Posterior vena cava (tissue), 2 donors: ENCODE measurements at regions not wholly inside any gene's neighbourhood (a gene's known extent, or its start where the extent isn't known, plus 50 kb on each side); places are given as distances from the start of the nearest gene placed in this dataset.
"Not testable (repeated sequence)": the region's sequence is repeated elsewhere in the genome, so short reads cannot be mapped to it uniquely, and the experiment has no call there.

Experiments used
- DNase-seq: peaks from one replicate; pipeline ENCODE4 v3.0.0-alpha.2; 2020; ENCODE audit warnings: low spot score
- intact Hi-C, 2 donors: fragments of 100-400 bp; cut with DNase I; formaldehyde crosslinking; loops; one replicate each; pipeline versions ENCODE4 v1.14.1 to v1.14.2; 2022 to 2023
- donor health status: DM: yes; HTN: yes; CAD: no.
- donor health status: DM: yes; HTN: yes; CAD: no.

DNA sequence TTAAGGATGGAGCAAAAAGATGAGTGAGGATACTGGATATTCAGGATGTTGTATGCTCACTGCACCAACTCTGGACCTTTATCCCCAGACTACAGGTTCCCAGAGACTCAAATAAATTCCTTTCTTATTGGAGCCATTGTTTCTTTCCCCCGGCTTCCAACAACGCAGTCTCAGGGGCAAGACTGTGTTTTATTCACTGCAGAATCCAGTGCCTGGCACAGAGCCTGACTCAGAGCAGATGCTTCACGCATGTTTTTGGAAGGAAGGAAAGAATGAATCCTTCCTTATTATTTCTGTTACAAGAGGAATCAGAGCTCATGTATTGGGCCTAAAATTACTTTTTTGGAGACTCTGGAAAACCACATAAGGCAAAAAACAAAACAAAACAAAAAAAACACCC lies 96.0 kb upstream of the VGLL4 start:
- intact Hi-C loops: no loop called here
- peak; percentile 55 for DNase-seq

DNA sequence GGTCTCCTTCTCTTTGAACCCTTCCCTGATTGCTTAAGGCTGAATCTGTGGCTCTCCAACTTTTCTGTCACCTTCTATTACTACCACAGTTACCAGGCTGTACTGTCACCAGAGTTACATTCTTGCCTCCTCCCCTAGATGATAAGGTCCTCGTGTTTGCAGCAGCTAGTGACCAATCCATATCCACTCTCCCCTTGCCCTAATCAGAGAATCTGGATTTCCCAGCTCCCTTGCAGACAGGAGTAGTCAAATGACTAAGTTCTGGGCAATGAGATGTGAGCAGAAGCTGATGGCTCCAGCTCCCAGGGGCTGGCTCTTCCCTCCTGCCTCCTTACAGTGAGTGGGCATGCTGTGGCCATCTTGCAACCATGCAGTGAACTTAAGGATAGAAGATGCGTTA lies 95.4 kb upstream of the VGLL4 start:
- peak; percentile 23 for DNase-seq
- intact Hi-C loops: no loop called here

DNA sequence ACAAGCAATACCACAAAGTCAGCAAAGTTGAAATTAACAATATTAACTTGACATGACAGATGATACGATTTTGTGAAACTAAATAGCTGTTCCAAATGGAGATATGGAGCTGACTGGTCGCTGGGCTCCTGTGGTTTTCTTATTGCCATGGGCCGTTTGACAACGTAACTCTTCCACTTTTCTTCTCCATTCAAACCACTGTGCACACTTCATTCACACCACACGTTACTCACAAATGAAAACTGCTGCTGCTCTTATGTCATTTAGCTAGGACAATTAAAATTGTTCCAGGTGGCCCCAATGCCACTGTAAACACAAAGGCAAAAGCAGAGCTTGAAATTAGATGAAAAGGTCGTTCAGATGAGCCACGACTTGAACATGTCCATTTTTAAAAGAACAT lies 94.0 kb upstream of the VGLL4 start:
- DNase-seq: no peak
- intact Hi-C loops: no loop called here

DNA sequence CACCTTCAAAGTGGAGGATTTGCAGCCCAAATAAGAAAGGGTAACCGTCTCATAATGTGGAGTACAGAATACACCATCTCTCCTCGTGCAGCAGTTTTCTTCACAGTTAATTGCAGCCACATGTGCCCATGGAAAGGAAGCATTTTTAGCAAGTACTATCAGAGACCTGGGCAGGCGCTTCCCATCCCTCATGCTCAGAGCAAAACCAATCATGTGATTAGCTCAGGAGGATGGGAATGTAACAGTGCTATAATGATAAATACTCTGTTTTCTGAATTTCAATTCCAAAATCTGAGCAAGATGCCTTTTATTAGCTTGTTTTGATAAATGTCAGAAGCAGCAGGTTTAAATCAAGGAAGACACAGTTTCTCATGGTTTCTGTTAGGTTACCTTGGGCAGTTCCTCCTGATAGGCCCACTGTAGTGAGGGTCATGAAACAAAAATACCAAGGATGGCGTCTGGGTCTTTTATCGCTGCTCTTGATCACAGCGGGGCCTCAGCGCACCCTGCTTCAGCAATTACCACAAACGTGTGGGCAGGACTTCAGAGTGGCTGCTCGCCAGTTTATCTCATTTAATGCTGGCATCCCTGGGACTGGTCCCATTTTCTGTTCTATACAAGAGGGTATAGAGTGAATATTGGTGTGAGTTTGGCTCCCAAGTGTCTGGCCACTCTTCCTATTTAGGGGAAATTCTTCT lies 92.6 kb upstream of the VGLL4 start:
- intact Hi-C loops: no loop called here
- peak; percentile 53 for DNase-seq

DNA sequence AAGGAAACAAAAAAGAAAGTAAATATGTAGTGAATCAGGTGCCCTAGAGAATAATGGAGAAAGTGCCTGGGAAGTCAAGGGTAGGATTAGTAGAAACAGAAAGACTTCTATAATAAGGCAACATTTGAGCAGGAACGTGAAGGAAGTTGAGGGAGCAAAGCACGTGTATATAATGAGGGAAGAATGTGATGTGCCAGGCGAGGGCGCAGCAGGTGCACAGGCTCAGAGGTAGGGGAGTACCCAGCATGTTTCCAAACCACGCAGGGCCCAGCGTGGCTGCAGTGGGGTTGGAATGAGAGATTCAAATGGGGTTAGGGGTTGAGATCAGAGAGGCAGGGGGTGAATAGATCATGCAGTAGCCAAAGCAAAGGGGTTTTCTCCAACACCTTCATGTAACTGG lies 91.9 kb upstream of the VGLL4 start:
- DNase-seq: peak; percentile 60
- intact Hi-C loops: no loop called here

DNA sequence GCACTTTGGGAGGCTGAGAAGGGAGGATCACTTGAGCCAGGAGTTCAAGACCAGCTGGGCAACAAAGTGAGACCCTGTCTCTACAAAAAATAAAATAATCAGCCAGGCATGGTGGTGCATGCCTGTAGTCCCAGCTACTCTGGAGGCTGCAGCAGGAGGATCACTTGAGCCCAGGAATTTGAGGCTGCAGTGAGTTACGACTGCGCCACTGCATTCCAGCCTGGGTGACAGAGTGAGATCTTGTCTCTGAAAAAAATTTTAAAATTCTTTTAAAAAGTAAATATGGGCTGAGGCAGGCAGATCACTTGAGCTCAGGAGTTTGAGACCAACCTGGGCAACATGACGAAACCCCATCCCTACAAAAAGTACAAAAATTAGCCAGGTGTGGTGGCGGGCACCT lies 91.4 kb upstream of the VGLL4 start:
- DNase-seq: peak; percentile 26
- intact Hi-C loops: not testable (repeated sequence)

DNA sequence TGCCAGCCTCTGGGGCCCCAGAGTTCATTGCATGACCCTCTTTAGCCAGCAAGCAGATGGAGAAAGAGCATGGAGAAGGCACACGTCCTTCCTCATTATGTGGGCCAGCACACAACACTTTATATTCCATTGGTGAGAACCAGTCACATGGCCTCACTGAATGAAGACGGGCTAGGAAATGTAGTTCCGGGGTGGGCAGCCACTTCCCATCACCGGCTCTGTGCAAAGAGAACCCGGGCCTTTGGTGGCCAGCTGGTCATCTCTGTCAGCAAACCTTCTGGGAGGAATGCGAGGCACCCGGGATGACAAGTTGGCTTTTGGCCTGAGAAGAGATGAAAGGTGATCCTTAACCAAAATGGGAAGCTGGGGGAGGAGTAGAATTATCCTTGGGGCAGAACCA lies 90.2 kb upstream of the VGLL4 start:
- intact Hi-C loops: no loop called here
- peak; percentile 54 for DNase-seq

DNA sequence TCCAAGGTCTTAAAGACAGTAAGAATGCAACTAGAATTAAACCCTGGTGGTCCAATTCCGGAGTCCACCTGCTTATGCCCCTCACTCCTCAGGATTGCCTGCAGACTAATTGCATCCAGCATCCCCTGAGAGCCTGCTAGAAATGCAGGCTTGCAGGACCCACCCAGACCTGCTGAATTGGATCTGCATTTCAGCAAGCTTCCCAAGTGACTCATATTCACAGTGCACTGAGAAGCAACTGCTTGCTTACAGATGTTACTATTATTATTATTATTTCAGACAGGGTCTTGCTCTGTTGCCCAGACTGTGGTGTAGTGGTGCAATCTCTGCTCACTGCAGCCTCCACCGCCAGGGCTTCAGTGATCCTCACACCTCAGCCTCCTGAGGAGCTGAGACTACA lies 83.5 kb upstream of the VGLL4 start:
- intact Hi-C loops: no loop called here
- DNase-seq: peak; percentile 12

DNA sequence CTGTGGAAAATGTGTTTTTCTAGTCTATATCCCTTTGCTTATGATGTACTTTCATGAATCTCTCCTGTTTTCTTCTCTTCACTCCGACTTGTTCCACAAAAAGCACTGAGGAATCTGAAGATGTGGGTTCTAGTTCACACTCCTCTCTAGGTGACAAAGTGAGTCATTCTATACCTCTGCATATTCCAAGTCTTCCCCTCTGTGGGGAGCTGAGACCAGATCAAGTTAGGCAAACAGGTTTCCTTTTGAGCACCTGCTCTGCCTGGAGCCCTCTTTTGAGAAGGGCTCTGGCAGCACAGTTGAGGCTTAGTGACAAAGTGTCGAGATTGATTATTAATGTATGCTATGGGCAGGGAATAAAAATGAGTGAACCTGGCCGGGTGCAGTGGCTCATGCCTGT lies 82.4 kb upstream of the VGLL4 start:
- DNase-seq: peak; percentile 7
- intact Hi-C loops: no loop called here

DNA sequence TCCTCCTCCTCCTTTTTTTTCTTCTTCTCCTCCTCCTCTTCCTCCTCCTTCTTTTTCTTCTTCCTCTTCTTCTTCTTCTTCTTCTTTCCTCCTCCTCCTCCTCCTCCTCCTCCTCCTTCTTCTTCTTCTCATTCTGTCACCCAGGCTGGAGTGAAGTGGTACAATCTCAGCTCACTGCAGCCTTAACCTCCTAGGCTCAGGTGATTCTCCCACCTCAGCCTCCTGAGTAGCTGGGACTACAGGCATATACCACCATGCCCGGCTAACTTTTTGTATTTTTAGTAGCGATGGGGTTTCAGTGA lies 81.6 kb upstream of the VGLL4 start:
- DNase-seq, intact Hi-C loops: not testable (repeated sequence)

DNA sequence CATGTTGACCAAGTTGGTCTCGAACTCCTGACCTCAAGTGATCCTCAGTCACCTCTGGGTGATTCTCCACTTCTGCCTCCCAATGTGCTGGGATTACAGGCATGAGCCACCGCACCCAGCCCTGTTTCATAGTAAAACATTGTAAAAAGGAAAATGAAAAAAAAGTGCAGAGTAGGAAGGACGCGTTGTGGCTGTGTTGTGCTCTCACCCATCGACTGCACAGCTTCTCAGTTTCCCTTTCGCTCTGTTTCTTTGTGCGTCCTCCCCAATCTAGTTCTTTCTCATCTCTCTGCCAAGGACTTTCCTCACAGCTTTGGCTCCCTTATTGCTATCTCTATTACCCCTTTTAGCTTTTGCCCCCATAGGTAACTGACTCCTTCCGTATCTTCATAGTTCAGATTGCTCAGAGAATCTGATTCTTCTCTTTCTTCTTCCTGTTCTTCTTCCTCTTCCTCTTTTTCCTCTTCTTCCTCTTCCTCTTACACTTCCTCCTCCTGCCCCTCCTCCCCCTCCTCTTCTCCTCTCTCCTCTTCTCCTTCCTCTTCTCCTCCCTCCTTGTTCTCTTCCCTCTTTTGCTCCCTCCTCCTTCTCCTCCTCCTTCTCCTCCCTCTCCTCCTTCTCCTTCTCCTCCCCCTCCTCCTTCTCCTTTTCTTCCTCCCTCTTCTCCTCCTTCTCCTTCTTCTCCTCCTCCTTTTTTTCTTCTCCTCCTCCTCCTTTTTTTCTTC lies 81.1 kb upstream of the VGLL4 start:
- DNase-seq: peak; percentile 14
- intact Hi-C loops: no loop called here

DNA sequence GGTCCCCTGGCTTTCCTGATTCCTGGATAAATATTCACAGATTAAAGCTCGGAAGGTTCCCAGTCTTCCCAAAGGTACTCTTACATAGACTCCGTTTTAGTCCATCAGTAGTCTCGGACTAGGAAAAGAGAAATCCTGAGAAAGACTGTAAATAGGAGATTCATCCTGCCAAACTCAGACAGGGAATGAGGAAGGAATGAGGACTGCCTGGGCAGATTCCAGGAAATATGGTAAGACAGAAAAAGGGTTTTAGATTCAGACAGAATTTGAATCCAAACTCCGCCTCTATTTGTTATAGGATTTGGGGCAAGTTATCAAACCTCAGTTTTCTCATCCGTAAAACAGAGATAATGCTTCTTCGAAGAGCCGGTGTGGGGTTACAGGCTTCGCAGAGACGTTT lies 77.8 kb upstream of the VGLL4 start:
- intact Hi-C loops: no loop called here

DNA sequence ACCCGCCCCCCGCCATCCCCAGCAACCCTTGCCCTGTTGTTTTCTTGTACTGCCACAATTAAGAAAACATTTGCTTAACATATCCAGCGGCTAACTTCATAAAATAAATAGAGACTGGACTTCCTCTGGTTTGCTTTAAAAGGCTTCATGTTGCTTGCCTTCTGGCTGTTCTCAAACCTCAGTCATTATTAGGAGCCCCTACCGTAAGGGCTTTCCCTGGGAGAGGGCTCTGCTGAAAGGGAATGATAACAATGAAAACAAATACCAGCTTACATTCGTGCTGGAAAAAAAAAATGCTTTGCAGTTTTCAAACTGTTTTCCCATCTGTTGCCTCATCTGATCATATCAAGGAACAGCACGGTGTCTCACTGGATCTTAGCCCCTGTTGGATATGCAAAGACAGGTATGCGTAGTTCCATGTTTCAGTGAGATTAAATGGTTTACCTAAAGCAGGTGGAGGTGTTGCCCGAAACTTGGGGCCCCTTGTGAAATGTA lies 77.2 kb upstream of the VGLL4 start:
- intact Hi-C loops: no loop called here
- DNase-seq: no peak

More for the DNA sequence above, 77.8 kb upstream of the VGLL4 start:
- no peak for DNase-seq

DNA sequence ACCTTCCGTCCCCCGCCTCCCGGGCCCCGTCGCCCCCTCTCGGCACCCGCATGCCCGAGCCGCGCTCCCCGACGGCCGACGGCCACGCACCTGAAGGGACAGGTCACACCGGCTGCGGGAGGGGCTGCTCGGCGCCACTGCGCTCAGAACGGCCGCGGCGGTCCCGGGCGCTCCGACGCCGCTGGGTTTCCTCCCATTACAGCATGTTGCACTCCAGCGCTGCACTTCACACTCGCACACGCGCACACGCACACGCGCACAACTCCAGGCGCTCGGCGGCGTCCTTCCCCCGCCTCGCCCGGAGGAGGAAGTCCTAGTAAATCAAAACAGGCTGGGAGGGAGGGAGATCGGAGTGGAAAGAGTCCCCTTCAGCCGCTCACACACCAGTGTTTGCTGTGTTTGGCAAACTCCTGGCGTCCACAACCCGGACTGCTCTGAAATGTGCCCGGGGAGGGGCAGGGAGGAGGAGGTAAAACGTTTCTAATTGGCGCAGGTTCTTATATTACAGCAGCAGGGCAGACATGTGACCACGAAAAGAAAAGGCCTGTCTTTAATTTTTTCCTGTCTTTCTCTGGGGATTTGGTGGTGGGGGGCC lies 76.7 kb upstream of the VGLL4 start:
- intact Hi-C loops: no loop called here
- DNase-seq: peak; percentile 89

DNA sequence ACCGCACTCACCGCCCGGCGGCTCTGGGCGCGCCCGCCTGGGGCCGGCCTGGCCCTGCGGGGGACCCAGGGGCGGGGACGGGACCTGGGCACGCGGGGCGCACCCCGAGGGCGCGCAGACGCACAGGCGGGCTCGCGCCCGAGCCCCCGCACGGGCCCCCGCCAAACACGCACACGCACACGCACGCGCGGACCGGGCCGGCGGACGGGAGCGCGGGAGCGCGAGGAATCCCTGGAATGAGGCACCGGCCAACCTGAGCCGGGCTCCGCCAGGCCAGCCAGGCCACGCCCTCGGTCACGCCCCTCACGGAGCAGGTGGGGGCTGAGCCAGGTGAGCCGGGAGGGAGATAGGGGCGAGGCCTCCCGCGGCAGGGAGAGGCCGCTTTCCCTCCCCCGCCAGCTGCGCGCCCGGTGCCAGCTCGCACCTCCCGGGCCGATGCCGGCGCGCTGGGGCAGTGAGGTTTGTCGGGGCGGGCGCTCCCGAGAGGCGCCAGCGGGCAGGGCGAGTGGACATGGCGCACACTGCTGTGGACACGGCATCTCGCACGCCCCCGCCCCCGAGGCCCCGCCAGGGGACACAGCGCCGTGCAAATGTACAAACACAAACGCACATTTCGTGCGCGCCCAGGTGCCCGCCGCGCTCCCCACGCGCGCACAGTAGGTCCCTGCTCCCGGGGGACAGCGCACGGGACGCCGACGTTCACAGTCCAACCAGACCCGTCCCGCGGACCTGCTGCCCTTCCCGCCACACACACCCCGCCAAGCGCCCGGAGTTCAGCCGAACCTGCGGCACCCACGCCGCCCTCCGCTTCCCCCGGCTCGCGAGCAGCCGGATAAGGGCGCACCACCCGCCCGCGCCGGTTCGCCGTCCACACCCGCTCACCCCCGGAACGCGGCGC lies 75.9 kb upstream of the VGLL4 start:
- intact Hi-C loops: no loop called here
- peak; percentile 86 for DNase-seq

DNA sequence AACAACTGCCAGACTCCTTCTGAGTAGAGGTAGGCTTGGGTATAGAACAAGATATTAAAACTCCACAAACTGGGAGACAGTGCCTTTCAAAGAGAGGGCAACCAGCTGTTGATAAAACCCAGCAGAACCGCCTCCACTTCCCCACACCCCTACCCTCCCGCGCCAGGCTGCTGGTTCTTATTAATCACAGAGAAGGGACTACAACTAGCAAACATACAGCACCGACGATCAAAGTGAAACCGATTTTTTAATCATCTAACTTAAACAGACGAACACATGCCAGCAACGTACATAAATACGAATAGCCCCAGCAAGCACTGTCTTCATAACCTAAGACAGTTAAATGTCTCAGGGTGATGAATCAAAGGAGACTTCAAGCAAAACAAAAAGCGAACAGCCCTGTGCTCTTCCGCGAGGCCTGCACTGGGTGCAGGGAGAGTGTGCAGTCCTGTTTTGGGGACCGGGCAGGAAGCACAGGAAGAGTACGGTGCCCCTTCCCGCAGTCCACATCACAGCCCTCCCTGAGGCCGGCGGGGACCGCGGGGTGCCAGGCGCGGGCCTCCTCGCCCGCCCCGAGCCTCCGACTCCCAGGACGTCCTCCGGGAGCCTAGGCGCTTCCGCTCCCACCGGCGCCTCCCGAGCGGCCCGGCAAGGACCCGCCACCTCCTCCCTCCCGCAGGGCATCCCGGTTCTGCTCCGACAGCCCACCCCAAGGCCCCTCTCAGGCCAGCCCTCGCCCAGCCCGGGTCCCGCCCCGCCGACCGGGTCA lies 75.1 kb upstream of the VGLL4 start:
- intact Hi-C loops: no loop called here
- DNase-seq: peak; percentile 86

DNA sequence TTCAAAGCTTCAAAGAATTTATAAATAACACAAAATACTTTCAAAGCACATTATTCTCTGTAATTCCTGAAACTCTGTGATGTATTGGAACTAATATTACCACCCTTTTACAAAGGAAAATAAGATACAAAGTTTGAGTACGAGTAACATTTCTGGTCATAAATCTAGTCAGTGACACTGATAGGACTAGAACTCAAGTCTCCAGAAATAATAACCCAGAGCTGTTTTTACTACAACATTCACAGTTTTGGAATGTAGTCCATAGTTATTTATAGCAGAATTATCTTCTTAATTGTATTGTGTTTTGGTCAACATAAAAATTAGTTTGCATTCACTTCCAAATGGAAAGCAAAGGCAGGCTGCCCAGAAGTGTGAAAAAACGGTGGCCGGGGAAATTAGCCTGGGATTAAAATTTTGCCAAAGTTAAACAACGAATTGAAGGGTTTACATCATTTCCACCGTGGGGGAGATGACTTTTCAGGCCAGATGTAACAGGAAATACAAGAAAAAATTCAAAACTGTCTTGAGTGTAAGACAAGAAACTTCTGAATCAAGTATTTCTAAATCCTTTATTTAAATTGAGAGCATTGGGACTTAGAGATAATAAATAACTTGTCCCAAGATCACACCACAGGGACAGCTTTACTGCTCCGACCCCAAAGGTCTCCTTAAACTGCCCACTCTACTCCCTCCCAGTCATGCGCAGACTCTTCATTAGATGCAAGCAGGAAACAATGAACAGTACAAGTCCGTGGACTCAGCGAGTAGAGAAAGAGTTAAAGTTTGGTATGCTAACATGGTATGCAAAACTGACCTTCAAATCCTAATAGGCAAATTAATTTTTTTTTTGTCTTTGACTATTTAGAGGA lies 74.3 kb upstream of the VGLL4 start:
- intact Hi-C loops: no loop called here
- peak; percentile 24 for DNase-seq

DNA sequence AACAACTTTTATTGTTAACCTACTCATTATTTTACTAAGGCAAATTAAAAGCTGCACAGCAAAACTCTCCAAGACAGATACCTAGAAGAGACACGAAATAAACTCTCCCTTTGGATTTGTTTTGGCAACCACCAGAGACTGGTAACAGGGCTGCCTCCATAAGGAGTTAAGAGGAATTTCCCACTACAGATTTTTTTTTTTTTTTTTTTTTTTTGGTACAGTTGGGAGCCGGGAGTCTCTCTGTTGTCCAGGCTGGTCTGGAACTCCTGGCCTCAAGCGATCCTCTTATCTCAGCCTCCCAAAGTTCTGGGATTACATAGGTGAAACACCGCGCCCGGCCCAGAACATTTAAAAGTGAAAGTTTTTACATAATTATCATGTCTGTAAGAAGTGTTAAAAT lies 73.6 kb upstream of the VGLL4 start:
- no peak for DNase-seq
- intact Hi-C loops: no loop called here
